Left kidney (tissue), 1 donor: ENCODE measurements at regions not wholly inside any gene's neighbourhood (a gene's known extent, or its start where the extent isn't known, plus 50 kb on each side); places are given as distances from the start of the nearest gene placed in this dataset.
"Not testable (repeated sequence)": the region's sequence is repeated elsewhere in the genome, so short reads cannot be mapped to it uniquely, and the experiment has no call there.

ENCODE experiments used
- DNase-seq: peaks from one replicate; pipeline ENCODE4 v3.0.0-alpha.2; 2013

- no peak for DNase-seq
These were observed 72.2 kb downstream of the CRLF2 start for GRCh38 chrX:1140236-1140681.

- no peak for DNase-seq
These were observed 73.3 kb downstream of the CRLF2 start for GRCh38 chrX:1139185-1139500.

GRCh38 chrX:1138476-1139184 is 73.8 kb downstream of the CRLF2 start:
- DNase-seq, result no peak

GRCh38 chrX:1137531-1137930 is 74.9 kb downstream of the CRLF2 start:
- DNase-seq, result no peak

GRCh38 chrX:1136582-1136981 is 75.9 kb downstream of the CRLF2 start:
- not testable (repeated sequence) for DNase-seq

- DNase-seq, result no peak
These were observed 77.5 kb downstream of the CRLF2 start for GRCh38 chrX:1134976-1135375.

GRCh38 chrX:1134156-1134555 is 78.3 kb downstream of the CRLF2 start:
- DNase-seq, result no peak

GRCh38 chrX:1126738-1127137 is 85.7 kb downstream of the CRLF2 start:
- DNase-seq, result no peak

GRCh38 chrX:1124531-1124930 is 87.9 kb downstream of the CRLF2 start:
- DNase-seq, result no peak

GRCh38 chrX:1122851-1123250 is 89.6 kb downstream of the CRLF2 start:
- not testable (repeated sequence) for DNase-seq

- no peak for DNase-seq
These were observed 93.2 kb downstream of the CRLF2 start for GRCh38 chrX:1119275-1119674.

GRCh38 chrX:1118572-1119199 is 93.8 kb downstream of the CRLF2 start:
- no peak for DNase-seq

- not testable (repeated sequence) for DNase-seq
These were observed 97.0 kb downstream of the CRLF2 start for GRCh38 chrX:1115411-1115810.

GRCh38 chrX:1112321-1112720 is 100.1 kb downstream of the CRLF2 start:
- no peak for DNase-seq

- no peak for DNase-seq
These were observed 100.7 kb downstream of the CRLF2 start for GRCh38 chrX:1111601-1112300.

GRCh38 chrX:1109580-1110119 is 102.8 kb downstream of the CRLF2 start:
- DNase-seq, result no peak

GRCh38 chrX:1108501-1109445 is 103.7 kb downstream of the CRLF2 start:
- no peak for DNase-seq

- no peak for DNase-seq
These were observed 105.8 kb downstream of the CRLF2 start for GRCh38 chrX:1106478-1107210.

- no peak for DNase-seq
These were observed 106.6 kb downstream of the CRLF2 start for GRCh38 chrX:1105671-1106419.

- not testable (repeated sequence) for DNase-seq
These were observed 107.4 kb downstream of the CRLF2 start for GRCh38 chrX:1105031-1105430.
